ENCODE measurements at regions not wholly inside any gene's neighbourhood (a gene's known extent, or its start where the extent isn't known, plus 50 kb on each side); places are given as distances from the start of the nearest gene placed in this dataset.

- DNase-seq: no peak
Measured at GRCh38 chrX:138345801-138346200, 365.7 kb downstream of the FGF13 start.

DNA sequence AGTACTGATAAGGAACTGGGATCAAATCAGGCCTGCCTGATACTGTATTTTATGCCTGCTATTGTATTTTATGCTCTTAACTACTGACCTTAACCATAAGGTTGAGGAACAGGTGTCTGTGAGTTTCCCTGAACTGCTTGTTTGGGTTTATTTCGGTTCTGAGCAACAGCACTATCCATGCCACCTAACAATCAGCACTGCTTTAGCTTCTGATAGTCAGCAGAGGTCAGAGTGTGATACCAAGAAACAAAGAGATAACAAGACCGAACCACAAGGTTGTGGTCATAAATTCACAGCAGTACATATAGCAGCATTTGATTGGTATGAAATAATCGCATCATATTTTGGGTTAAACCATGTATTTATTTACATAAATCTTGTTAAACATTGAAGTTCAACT is 362.2 kb downstream of the FGF13 start:
- no peak for DNase-seq

DNA sequence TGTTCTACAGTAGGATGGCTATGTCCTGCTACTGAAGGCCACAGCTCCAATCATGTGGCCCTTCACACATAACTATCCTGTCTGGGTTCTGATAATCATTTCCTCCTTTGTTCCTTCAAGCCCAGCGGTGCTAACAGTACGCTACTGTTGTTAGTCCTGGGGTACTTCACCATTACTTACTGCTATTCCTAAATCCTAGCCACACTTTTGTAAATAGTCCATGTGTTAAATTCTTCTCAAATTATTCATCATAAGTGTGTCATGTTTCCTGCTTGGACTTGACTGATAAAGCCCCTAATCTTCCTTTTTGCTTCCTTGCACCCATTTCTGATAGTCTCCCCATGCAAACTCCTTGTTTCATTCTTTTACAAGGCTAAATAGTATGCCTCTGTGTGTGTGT is 332.6 kb downstream of the FGF13 start:
- DNase-seq: no peak

- no peak for DNase-seq
Measured at GRCh38 chrX:138408101-138408500, 303.4 kb downstream of the FGF13 start.

GRCh38 chrX:138411048-138411447 is 300.5 kb downstream of the FGF13 start:
- no peak for DNase-seq

Measured in NCI-H510A treated with DMSO at 0.1 percent for 48 hours (cell line).